GM12875 (cell line): ENCODE measurements at regions not wholly inside any gene's neighbourhood (a gene's known extent, or its start where the extent isn't known, plus 50 kb on each side); places are given as distances from the start of the nearest gene placed in this dataset.

ENCODE experiments used
- H3K4me3 ChIP-seq: one replicate; pipeline ENCODE4 v1.5.1; 2011; ENCODE audit warnings: low read depth, low read length, control low read depth
- CTCF ChIP-seq: IDR thresholded peaks from 2 replicates; pipeline ENCODE4 v1.5.1; 2011; ENCODE audit warnings: low read depth, mild to moderate bottlenecking, control low read depth, inconsistent platforms, low read length, moderate library complexity, borderline replicate concordance; ENCODE audit not compliant: insufficient read depth

- no peak for TF ChIP-seq CTCF
- H3K4me3 ChIP-seq: no peak overlapping the region
These were observed 91.0 kb upstream of the TRIM2 start for GRCh38 chr4:153113061-153113837.

- TF ChIP-seq CTCF: no peak
- H3K4me3 ChIP-seq: no peak overlapping the region
These were observed 90.5 kb upstream of the TRIM2 start for GRCh38 chr4:153113838-153114105.

GRCh38 chr4:153114771-153115321 lies 89.4 kb upstream of the TRIM2 start:
- H3K4me3 ChIP-seq: no peak overlapping the region
- no peak for TF ChIP-seq CTCF

GRCh38 chr4:153115322-153116290 lies 88.6 kb upstream of the TRIM2 start:
- no peak overlapping the region for H3K4me3 ChIP-seq
- no peak for TF ChIP-seq CTCF

- no peak for TF ChIP-seq CTCF
These were observed 88.0 kb upstream of the TRIM2 start for GRCh38 chr4:153116291-153116680.

GRCh38 chr4:153116801-153117200 lies 87.4 kb upstream of the TRIM2 start:
- TF ChIP-seq CTCF: no peak

More at GRCh38 chr4:153116291-153116680, 88.0 kb upstream of the TRIM2 start:
- H3K4me3 ChIP-seq: no peak overlapping the region

More at GRCh38 chr4:153116801-153117200, 87.4 kb upstream of the TRIM2 start:
- no peak overlapping the region for H3K4me3 ChIP-seq
